HepG2 (cell line): ENCODE measurements at regions not wholly inside any gene's neighbourhood (a gene's known extent, or its start where the extent isn't known, plus 50 kb on each side); places are given as distances from the start of the nearest gene placed in this dataset.

ENCODE experiments used
- ASH2L ChIP-seq: fragments of 300-600, 200-600 bp; sonication (generic); IDR thresholded peaks from 2 replicates; pipeline ENCODE4 v1.7.0; 2017; ENCODE audit warnings: low read depth, mild to moderate bottlenecking, moderate library complexity, mixed read lengths, low read length; ENCODE audit not compliant: insufficient read length
- MTF2 ChIP-seq: sonication (generic); formaldehyde crosslinking; IDR thresholded peaks from 2 replicates; pipeline ENCODE4 v1.5.0; 2020; ENCODE audit warnings: missing genetic modification reagents, borderline replicate concordance
- POGZ ChIP-seq: sonication (generic); formaldehyde crosslinking; IDR thresholded peaks from 2 replicates; pipeline ENCODE4 v1.4.0; 2020; ENCODE audit warnings: mild to moderate bottlenecking, missing genetic modification reagents
- PRPF4 ChIP-seq: fragments of 200-400 bp; formaldehyde crosslinking; IDR thresholded peaks from 2 replicates; pipeline ENCODE4 v1.6.1; 2016; ENCODE audit warnings: low read length, low read depth; ENCODE audit not compliant: poor library complexity, severe bottlenecking
- RXRB ChIP-seq: IDR thresholded peaks from 2 replicates; pipeline ENCODE4 v1.6.1; 2016; ENCODE audit warnings: borderline replicate concordance, missing genetic modification reagents, missing compliant biosample characterization
- THYN1 ChIP-seq: sonication (generic); formaldehyde crosslinking; IDR thresholded peaks from 2 replicates; pipeline ENCODE4 v1.8.1; 2023; ENCODE audit warnings: low read depth, mild to moderate bottlenecking, moderate library complexity, missing genetic modification reagents, borderline replicate concordance
- ZFYVE20 ChIP-seq: sonication (generic); formaldehyde crosslinking; IDR thresholded peaks from 2 replicates; pipeline ENCODE4 v1.8.0; 2023; ENCODE audit warnings: low read depth, mild to moderate bottlenecking, moderate library complexity, missing genetic modification reagents, borderline replicate concordance
- ZNF275 ChIP-seq: sonication (generic); formaldehyde crosslinking; IDR thresholded peaks from 2 replicates; pipeline ENCODE4 v1.8.0; 2022; ENCODE audit warnings: missing genetic modification reagents, mild to moderate bottlenecking, inconsistent platforms, borderline replicate concordance
- ZNF331 ChIP-seq: sonication (generic); formaldehyde crosslinking; IDR thresholded peaks from 2 replicates; pipeline ENCODE4 v1.4.0; 2020; ENCODE audit warnings: missing genetic modification reagents
- ZNF543 ChIP-seq: sonication (generic); formaldehyde crosslinking; IDR thresholded peaks from 2 replicates; pipeline ENCODE4 v1.4.0; 2020; ENCODE audit warnings: mild to moderate bottlenecking, missing genetic modification reagents
- TF ChIP-seq, protein P1 (sequence below): fragments of 450-650 bp; IDR thresholded peaks from 2 replicates; pipeline ENCODE4 v1.6.1; 2017; ENCODE audit warnings: mild to moderate bottlenecking

GRCh38 chr10:130956251-130956650, 355.3 kb downstream of the TCERG1L start (continued):
- TF ChIP-seq ZNF275 (CRISPR knock-in tag) (no peak), THYN1 (CRISPR knock-in tag) (no peak), ZNF543 (no peak), ZNF331 (CRISPR knock-in tag) (no peak), MTF2 (CRISPR knock-in tag) (no peak), POGZ (CRISPR knock-in tag) (no peak), ASH2L (no peak), RXRB (CRISPR knock-in tag) (no peak), PRPF4 (no peak), ZFYVE20 (CRISPR knock-in tag) (no peak)
- TF ChIP-seq, protein P1, sequence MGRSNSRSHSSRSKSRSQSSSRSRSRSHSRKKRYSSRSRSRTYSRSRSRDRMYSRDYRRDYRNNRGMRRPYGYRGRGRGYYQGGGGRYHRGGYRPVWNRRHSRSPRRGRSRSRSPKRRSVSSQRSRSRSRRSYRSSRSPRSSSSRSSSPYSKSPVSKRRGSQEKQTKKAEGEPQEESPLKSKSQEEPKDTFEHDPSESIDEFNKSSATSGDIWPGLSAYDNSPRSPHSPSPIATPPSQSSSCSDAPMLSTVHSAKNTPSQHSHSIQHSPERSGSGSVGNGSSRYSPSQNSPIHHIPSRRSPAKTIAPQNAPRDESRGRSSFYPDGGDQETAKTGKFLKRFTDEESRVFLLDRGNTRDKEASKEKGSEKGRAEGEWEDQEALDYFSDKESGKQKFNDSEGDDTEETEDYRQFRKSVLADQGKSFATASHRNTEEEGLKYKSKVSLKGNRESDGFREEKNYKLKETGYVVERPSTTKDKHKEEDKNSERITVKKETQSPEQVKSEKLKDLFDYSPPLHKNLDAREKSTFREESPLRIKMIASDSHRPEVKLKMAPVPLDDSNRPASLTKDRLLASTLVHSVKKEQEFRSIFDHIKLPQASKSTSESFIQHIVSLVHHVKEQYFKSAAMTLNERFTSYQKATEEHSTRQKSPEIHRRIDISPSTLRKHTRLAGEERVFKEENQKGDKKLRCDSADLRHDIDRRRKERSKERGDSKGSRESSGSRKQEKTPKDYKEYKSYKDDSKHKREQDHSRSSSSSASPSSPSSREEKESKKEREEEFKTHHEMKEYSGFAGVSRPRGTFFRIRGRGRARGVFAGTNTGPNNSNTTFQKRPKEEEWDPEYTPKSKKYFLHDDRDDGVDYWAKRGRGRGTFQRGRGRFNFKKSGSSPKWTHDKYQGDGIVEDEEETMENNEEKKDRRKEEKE, result no peak
